Smooth muscle cell (in vitro differentiated cells): ENCODE measurements at regions not wholly inside any gene's neighbourhood (a gene's known extent, or its start where the extent isn't known, plus 50 kb on each side); places are given as distances from the start of the nearest gene placed in this dataset.

Source experiments
- DNase-seq: peaks from one replicate; lab custom pipeline; 2025; ENCODE audit not compliant: unreplicated experiment; lab: John Stamatoyannopoulos, UW
- H2AFZ ChIP-seq: fragments of 200-600 bp; sonication (generic); 2 replicates; pipeline ENCODE4 v1.6.0; 2016; ENCODE audit warnings: antibody characterized with exemption, low read depth, mild to moderate bottlenecking
- H3F3A ChIP-seq: fragments of 200-600 bp; sonication (generic); 2 replicates; pipeline ENCODE4 v1.6.0; 2017; ENCODE audit warnings: antibody characterized with exemption, low read depth
- H3K27ac ChIP-seq: fragments of 200-600 bp; sonication (generic); 2 replicates; pipeline ENCODE4 v1.5.1; 2016; ENCODE audit warnings: low read depth, mild to moderate bottlenecking
- H3K27me3 ChIP-seq: fragments of 200-600 bp; sonication (generic); 2 replicates; pipeline ENCODE4 v1.6.1; 2016; ENCODE audit warnings: low read depth, mild to moderate bottlenecking
- H3K36me3 ChIP-seq: fragments of 200-600 bp; sonication (generic); 2 replicates; pipeline ENCODE4 v1.5.1; 2016; ENCODE audit warnings: low read depth
- H3K4me1 ChIP-seq: fragments of 200-600 bp; sonication (generic); 2 replicates; pipeline ENCODE4 v1.5.1; 2016; ENCODE audit warnings: low read depth
- H3K4me2 ChIP-seq: fragments of 200-600 bp; sonication (generic); 2 replicates; pipeline ENCODE4 v1.6.0; 2016; ENCODE audit warnings: mild to moderate bottlenecking
- H3K4me3 ChIP-seq: fragments of 200-600 bp; sonication (generic); 2 replicates; pipeline ENCODE4 v1.5.1; 2016; ENCODE audit warnings: mild to moderate bottlenecking
- H3K79me2 ChIP-seq: fragments of 200-600 bp; sonication (generic); 2 replicates; pipeline ENCODE4 v1.6.0; 2016; ENCODE audit warnings: low read depth, mild to moderate bottlenecking
- H3K9ac ChIP-seq: fragments of 200-600 bp; sonication (generic); 2 replicates; pipeline ENCODE4 v1.6.0; 2016; ENCODE audit warnings: low read depth
- H3K9me3 ChIP-seq: fragments of 200-600 bp; sonication (generic); replicated peaks from 2 replicates; pipeline ENCODE4 v1.5.1; 2016; ENCODE audit warnings: low read depth
- H4K20me1 ChIP-seq: fragments of 200-600 bp; sonication (generic); 2 replicates; pipeline ENCODE4 v1.6.0; 2016; ENCODE audit warnings: low read depth
- CTCF ChIP-seq: fragments of 200-600 bp; sonication (generic); IDR thresholded peaks from 2 replicates; pipeline ENCODE4 v1.5.1; 2017; ENCODE audit warnings: borderline replicate concordance, mild to moderate bottlenecking, antibody characterized with exemption; ENCODE audit not compliant: insufficient read depth, poor library complexity, severe bottlenecking
- WGBS: methylation state at CpG from one replicate; pipeline ENCODE4 v1.1.7; 2016; ENCODE audit warnings: low lambda C conversion rate; 5-methylcytosine and 5-hydroxymethylcytosine counted together

- H3K36me3 ChIP-seq: no peaks in the 10 kb centered on the region
- no peaks in the 10 kb centered on the region for H3K9me3 ChIP-seq
- H3K4me3 ChIP-seq: no peak overlapping the region
- no peaks in the 10 kb centered on the region for H3K27me3 ChIP-seq
- H4K20me1 ChIP-seq: no peaks in the 10 kb centered on the region
- H3K27ac ChIP-seq: peak overlapping the region; percentile 65
- no peak for DNase-seq
- peak overlapping the region; percentile 77 for H3K4me2 ChIP-seq
- H2AFZ ChIP-seq: peak overlapping the region; percentile 15
- peaks cover 19% of the 10 kb centered on the region for H3K4me1 ChIP-seq
- no peak for TF ChIP-seq CTCF
- no peak overlapping the region for H3K9ac ChIP-seq
- no peaks in the 10 kb centered on the region for H3K79me2 ChIP-seq
- H3F3A ChIP-seq: peaks cover 8% of the 10 kb centered on the region
- 12% methylated on average over 2 of the region's 2 CpGs for WGBS
Measured at GRCh38 chr15:39286706-39287105, 294.2 kb upstream of the THBS1 start.

- no peak overlapping the region for H3K9ac ChIP-seq
- H3K4me3 ChIP-seq: no peak overlapping the region
- H3K36me3 ChIP-seq: no peaks in the 10 kb centered on the region
- H3K27me3 ChIP-seq: no peaks in the 10 kb centered on the region
- TF ChIP-seq CTCF: no peak
- no peak for DNase-seq
- peak overlapping the region; percentile 77 for H3K4me2 ChIP-seq
- H3K79me2 ChIP-seq: no peaks in the 10 kb centered on the region
- WGBS: 62% methylated on average over 6 of the region's 6 CpGs
- peak overlapping the region; percentile 56 for H2AFZ ChIP-seq
- H3K27ac ChIP-seq: peak overlapping the region; percentile 65
- H4K20me1 ChIP-seq: no peaks in the 10 kb centered on the region
- peaks cover 19% of the 10 kb centered on the region for H3K4me1 ChIP-seq
- H3F3A ChIP-seq: peaks cover 8% of the 10 kb centered on the region
- H3K9me3 ChIP-seq: no peaks in the 10 kb centered on the region
Measured at GRCh38 chr15:39287322-39288195, 293.3 kb upstream of the THBS1 start.

GRCh38 chr15:39290711-39291435, 290.0 kb upstream of the THBS1 start:
- H3K9ac ChIP-seq: no peak overlapping the region
- H2AFZ ChIP-seq: no peak overlapping the region
- no peak for DNase-seq
- H4K20me1 ChIP-seq: no peaks in the 10 kb centered on the region
- H3K36me3 ChIP-seq: no peaks in the 10 kb centered on the region
- no peak overlapping the region for H3K4me3 ChIP-seq
- peaks cover 19% of the 10 kb centered on the region for H3K4me1 ChIP-seq
- no peaks in the 10 kb centered on the region for H3K27me3 ChIP-seq
- no peak overlapping the region for H3K27ac ChIP-seq
- no peak overlapping the region for H3K4me2 ChIP-seq
- no peaks in the 10 kb centered on the region for H3F3A ChIP-seq
- TF ChIP-seq CTCF: no peak
- WGBS: 95% methylated on average over 4 of the region's 4 CpGs
- H3K9me3 ChIP-seq: no peaks in the 10 kb centered on the region
- H3K79me2 ChIP-seq: no peaks in the 10 kb centered on the region
